Activated CD4-positive, alpha-beta T cell treated with anti-CD3 and anti-CD28 coated beads, Interleukin-2, amount 50 U/mL, for 24 hours (primary cell): ENCODE measurements at regions not wholly inside any gene's neighbourhood (a gene's known extent, or its start where the extent isn't known, plus 50 kb on each side); places are given as distances from the start of the nearest gene placed in this dataset.
"Not testable (repeated sequence)": the region's sequence is repeated elsewhere in the genome, so short reads cannot be mapped to it uniquely, and the experiment has no call there.

Source experiments
- DNase-seq, 2 donors: peaks; one replicate each; pipeline ENCODE4 v3.0.0-alpha.2; 2020; ENCODE audit warnings: low read depth in 1 of 2, low spot score in 1 of 2

- no peak for DNase-seq
These were observed 144.1 kb upstream of the PELI2 start for GRCh38 chr14:55973911-55974630.

- no peak for DNase-seq
These were observed 142.8 kb upstream of the PELI2 start for GRCh38 chr14:55975281-55975910.

- no peak for DNase-seq
These were observed 142.0 kb upstream of the PELI2 start for GRCh38 chr14:55976219-55976618.

GRCh38 chr14:55976655-55977054 lies 141.6 kb upstream of the PELI2 start:
- DNase-seq: no peak

GRCh38 chr14:55977392-55978150 lies 140.6 kb upstream of the PELI2 start:
- DNase-seq: no peak

GRCh38 chr14:55979096-55979495 lies 139.1 kb upstream of the PELI2 start:
- DNase-seq: no peak

GRCh38 chr14:55979781-55980180 lies 138.4 kb upstream of the PELI2 start:
- no peak for DNase-seq

- no peak for DNase-seq
These were observed 137.2 kb upstream of the PELI2 start for GRCh38 chr14:55980970-55981369.

GRCh38 chr14:55986069-55986468 lies 132.1 kb upstream of the PELI2 start:
- DNase-seq: no peak

GRCh38 chr14:56000846-56001245 lies 117.4 kb upstream of the PELI2 start:
- DNase-seq: no peak

GRCh38 chr14:56002342-56002741 lies 115.9 kb upstream of the PELI2 start:
- DNase-seq: no peak

GRCh38 chr14:56002876-56003625 lies 115.2 kb upstream of the PELI2 start:
- DNase-seq: peak in 1 of 2 donors; percentile 29

- DNase-seq: no peak
These were observed 113.9 kb upstream of the PELI2 start for GRCh38 chr14:56004323-56004722.

- DNase-seq: peak in 1 of 2 donors; percentile 26
These were observed 113.4 kb upstream of the PELI2 start for GRCh38 chr14:56004786-56005185.

GRCh38 chr14:56005191-56006053 lies 112.8 kb upstream of the PELI2 start:
- no peak for DNase-seq

- not testable (repeated sequence) for DNase-seq
These were observed 110.7 kb upstream of the PELI2 start for GRCh38 chr14:56007491-56007890.

GRCh38 chr14:56008150-56008549 lies 110.1 kb upstream of the PELI2 start:
- no peak for DNase-seq

GRCh38 chr14:56008661-56009060 lies 109.5 kb upstream of the PELI2 start:
- not testable (repeated sequence) for DNase-seq

GRCh38 chr14:56023661-56024081 lies 94.5 kb upstream of the PELI2 start:
- no peak for DNase-seq

- DNase-seq: no peak
These were observed 93.0 kb upstream of the PELI2 start for GRCh38 chr14:56025191-56025590.
